Activated CD4-positive, CD25-positive, alpha-beta regulatory T cell (primary cell): ENCODE measurements at regions not wholly inside any gene's neighbourhood (a gene's known extent, or its start where the extent isn't known, plus 50 kb on each side); places are given as distances from the start of the nearest gene placed in this dataset.
"Not testable (repeated sequence)": the region's sequence is repeated elsewhere in the genome, so short reads cannot be mapped to it uniquely, and the experiment has no call there.

Experiments
- DNase-seq, 4 experiments: peaks; one replicate each; lab custom pipeline; 2025; lab: John Stamatoyannopoulos, UW

GRCh38 chr6:43886067-43886461 is 116.1 kb downstream of the VEGFA start:
- DNase-seq: no peak

DNA sequence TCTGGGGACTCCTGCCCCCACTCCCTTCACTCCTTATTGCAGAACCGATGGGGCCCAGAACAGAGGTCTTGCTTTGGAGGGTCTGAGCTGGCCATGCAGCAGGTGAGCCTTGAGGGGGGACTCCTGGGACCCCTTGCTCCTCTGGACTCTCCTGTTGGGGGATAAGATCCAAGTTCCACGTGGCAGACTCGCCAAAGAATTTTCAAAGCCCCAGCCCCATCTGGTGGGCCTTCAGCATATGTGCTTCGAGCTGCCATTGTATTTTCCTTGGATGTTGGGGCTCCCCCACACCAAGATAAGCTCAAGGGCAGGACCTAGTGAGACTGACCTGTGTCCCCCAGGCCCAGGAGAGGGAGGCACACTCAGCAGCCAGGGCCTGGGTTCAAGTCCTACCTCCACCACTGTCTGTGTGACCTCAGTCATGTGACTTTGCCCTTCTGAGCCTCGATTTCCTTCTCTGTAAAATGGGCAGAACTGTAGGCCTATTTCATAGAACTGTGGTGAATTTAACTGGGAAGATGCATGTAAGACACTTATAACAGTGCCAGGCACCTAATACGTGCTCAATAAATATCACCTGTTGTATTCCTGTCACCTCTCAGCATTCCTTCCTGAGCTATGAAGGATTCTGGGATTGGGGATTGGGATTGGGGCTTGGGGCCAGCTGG is 115.5 kb downstream of the VEGFA start:
- DNase-seq: no peak

DNA sequence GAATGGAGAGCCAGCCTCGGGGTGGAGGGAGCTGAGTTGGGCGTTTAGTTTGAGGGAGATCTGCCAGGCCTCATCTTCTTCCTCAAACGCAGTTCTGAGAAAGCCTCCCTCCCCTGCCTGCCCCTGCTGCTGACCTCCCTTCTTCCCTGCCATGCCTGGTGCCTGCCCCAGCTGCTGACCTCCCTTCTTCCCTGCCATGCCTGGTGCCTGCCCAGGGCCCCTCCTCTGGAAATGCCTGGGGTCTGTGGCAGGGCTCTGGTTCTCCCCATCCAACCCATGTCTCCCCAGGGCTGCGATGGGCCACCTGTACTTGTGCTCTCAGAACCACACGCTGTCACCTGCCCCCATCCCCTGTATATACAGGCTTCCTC is 114.6 kb downstream of the VEGFA start:
- DNase-seq: no peak

DNA sequence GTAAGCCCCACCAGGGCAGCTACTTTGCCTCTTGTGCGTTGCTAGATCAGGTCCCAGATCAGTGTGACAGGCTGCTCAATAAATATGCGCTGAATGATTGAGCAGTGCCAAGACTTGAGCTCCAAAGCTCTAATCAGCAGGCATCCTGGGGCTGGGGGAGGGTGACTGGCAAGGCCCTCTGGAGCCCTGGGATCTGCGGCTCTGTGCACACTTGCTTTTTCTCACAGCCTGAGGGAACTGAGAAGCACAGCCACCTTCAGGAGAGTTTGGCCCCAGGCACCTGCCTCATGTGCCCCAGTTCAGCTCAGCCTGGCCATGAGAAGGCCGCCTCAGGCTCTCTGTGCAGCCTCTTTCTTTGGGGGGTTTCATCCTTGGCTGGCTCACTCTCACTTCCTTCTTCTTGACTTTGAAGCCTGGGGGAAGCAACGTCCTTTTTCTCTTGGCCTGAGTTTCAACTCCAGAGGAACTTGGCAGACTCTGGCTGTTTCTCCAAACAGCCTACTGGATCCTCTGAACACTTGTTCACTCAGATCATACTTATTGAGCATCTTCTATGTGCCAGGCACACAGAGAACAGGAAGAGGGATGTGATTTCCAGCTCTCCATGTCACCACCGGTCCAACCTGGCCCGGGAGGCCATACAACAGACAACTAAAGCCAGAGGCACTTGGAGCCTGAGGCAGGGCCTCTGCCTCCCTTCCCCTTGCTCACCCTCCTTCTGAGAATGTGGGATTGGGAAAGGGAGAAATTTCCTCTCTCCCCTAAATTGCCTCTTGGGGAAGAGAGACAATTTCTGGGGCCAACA is 114.0 kb downstream of the VEGFA start:
- DNase-seq: no peak

- not testable (repeated sequence) for DNase-seq
These were observed 112.9 kb downstream of the VEGFA start for GRCh38 chr6:43882690-43883448.

- DNase-seq: no peak
These were observed 110.5 kb downstream of the VEGFA start for GRCh38 chr6:43880236-43881137.

- no peak for DNase-seq
These were observed 109.7 kb downstream of the VEGFA start for GRCh38 chr6:43879722-43880121.

GRCh38 chr6:43878823-43879495 is 108.9 kb downstream of the VEGFA start:
- DNase-seq: no peak

DNA sequence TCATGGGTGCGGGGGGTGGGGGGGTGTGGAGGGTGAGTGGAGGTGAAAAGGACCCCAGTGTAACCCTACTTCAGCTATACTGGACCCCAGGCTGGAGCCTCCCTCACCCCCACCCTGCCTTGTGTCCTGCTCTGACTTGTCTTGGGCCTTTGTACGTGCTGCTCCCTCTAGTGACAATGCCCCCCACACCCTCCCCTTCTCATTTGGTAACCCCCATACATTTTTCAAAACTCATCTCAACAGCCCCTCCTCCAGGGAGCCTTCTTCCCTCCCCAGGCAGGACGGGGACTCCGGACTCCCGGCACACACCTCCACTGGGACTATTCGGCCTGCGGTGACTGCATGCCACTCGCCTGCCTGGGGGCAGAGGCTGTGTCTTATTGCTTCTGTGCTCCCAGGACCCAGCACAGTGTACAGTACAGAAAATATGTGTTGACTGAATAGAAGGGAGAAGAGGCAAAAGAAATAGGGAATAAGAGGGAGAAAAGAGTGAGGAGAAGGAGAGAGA is 108.2 kb downstream of the VEGFA start:
- no peak for DNase-seq

GRCh38 chr6:43877463-43878126 is 107.6 kb downstream of the VEGFA start:
- no peak for DNase-seq

- DNase-seq: no peak
These were observed 107.0 kb downstream of the VEGFA start for GRCh38 chr6:43877036-43877435.

- no peak for DNase-seq
These were observed 106.6 kb downstream of the VEGFA start for GRCh38 chr6:43876602-43877001.

DNA sequence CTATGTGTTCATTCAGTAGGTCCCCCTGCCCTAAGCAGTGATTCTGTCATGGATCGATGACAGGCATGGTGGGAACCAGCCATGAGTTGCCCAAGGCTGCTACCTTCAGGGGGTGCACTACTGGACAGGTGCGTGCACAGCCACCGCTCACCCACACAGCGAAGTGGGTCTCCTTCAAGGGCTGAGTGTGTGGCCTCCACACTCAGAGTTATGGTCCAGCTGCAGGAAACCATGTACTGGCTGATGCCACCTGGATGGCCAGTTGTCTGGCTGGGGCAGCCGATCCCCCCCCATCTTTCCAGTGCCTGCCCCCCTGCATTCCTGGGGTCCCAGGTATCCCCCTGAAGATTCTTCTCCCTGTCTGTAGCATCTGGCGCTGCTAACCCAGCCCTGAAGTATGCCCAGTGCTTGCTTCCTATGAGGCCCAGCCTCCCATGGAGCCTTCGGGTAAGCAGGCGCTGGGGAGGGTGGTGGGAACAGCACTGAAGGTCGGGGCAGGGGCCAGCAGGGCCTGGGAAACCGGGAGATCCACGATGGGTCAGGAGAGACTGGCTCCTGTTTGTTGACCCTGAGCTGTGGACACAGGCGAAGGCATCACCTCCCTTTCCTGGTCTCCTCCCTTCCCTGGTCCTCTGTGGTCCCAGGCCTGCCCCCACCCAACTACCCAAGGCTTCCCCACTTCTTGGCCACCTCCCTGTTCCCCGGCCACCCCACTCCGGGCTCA is 106.0 kb downstream of the VEGFA start:
- no peak for DNase-seq

DNA sequence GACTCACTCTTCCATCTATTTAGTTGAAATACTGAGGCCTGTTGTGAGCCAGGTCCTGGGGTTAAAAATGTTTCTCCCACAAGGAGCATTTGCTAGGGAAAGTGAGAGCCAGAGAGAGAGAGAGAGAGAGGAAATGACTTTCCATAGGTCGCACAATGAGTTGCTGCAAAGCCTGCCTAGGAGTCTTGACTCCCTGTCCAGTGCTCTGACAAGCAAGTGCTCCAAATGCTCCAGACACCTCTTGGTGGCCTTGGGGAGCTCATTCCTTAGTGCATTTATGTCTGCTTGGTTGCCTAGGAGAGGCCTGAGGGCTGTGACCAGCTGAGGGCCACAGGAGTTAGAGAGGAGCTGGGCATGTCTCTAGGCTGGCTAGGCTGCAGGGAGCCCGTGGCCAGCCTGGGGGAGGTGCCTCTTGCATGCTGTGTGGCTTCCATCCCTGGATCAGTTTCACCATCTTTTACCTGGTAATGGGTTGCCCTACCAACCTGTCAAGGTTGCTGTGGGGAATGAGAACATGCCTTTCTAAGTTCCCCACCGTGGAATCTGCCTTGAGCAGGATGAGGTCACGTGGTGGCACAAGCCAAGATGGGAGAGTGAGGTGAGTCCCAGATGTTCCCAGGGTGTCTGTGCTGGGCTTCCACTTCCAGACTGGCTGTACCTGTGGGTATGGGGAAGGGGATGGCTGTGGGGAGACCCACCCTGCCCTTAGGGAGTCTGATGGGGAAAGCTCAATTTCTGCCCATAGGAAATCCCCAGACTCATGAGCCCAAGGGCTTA is 105.0 kb downstream of the VEGFA start:
- no peak for DNase-seq

GRCh38 chr6:43873806-43874714 is 104.0 kb downstream of the VEGFA start:
- DNase-seq: no peak

- no peak for DNase-seq
These were observed 101.9 kb downstream of the VEGFA start for GRCh38 chr6:43871933-43872332.

DNA sequence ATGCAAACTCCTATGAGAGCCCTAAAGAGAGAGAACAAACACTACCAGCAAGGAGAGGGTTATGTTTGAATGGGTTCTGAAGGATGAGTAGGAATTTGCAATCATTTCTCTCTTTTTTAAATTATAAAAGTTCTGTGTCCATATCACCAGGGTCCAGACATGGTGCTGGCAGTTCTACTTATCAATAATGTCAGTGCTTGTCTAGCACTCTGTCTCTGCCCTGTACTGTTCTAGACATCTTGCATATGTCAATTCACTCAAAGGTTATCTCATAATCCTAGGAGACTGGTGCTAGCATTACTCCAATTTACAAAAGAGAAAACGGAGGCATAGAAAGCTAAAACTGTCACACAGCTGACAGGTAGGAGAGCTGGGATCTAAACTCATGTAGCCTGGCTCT is 101.3 kb downstream of the VEGFA start:
- no peak for DNase-seq

DNA sequence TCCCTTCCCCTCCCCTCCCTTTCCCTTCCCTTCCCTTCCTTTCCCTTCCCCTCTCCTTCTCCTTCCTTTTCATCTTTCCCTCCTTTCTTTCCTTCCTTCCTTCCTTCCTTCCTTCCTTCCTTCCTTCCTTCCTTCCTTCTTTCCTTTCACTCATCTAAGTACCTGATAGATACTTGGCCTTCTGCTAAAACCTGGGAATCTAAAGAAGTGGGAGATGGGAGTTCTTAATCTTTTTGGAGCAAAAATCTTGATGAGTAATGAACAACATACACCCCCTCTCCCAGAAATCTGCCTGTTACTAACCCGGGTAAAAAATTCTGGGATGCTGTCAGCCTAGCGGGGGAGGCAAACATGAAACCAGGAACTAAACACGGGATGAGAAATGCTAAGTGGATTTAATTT is 100.7 kb downstream of the VEGFA start:
- no peak for DNase-seq
